Activated CD8-positive, alpha-beta T cell treated with anti-CD3 and anti-CD28 coated beads, Interleukin-2, amount 10 ng/mL, durations not matched to agents 7 days and 5 days (primary cell): ENCODE measurements at regions not wholly inside any gene's neighbourhood (a gene's known extent, or its start where the extent isn't known, plus 50 kb on each side); places are given as distances from the start of the nearest gene placed in this dataset.

Experiments used
- ATAC-seq: fragments of 150-1000 bp; cut with Tn5 transposase; one replicate; pipeline ENCODE4 v1.10.0; 2021; ENCODE audit warnings: moderate library complexity
- CTCF ChIA-PET: fragments of 350-600 bp; sonication (Branson Sonifier 250); formaldehyde crosslinking; loops from one replicate; lab custom pipeline; 2021; ENCODE audit warnings: antibody characterized with exemption; lab: Charles Lee
- POLR2A ChIA-PET: fragments of 350-600 bp; sonication (Branson Sonifier 250); formaldehyde crosslinking; loops from one replicate; lab custom pipeline; 2021; ENCODE audit warnings: antibody characterized with exemption; lab: Charles Lee
- DNase-seq: peaks from one replicate; pipeline ENCODE4 v3.0.0-alpha.2; 2020
- H3K27ac Mint-ChIP-seq: one replicate; pipeline ENCODE4 v1.8.0; 2021; ENCODE audit warnings: mild to moderate bottlenecking, mixed read lengths
- H3K27me3 Mint-ChIP-seq: one replicate; pipeline ENCODE4 v1.8.0; 2021; ENCODE audit warnings: low read depth, mixed read lengths
- H3K36me3 Mint-ChIP-seq: one replicate; pipeline ENCODE4 v1.8.0; 2021; ENCODE audit warnings: low read depth, mixed read lengths
- H3K4me1 Mint-ChIP-seq: one replicate; pipeline ENCODE4 v1.8.0; 2021; ENCODE audit warnings: low read depth, mixed read lengths
- H3K4me3 Mint-ChIP-seq: one replicate; pipeline ENCODE4 v1.8.0; 2021; ENCODE audit warnings: mild to moderate bottlenecking, mixed read lengths
- H3K9me3 Mint-ChIP-seq: one replicate; pipeline ENCODE4 v1.8.0; 2022; ENCODE audit warnings: mixed read lengths; ENCODE audit not compliant: insufficient read depth

GRCh38 chr5:102649731-102650130 is 105.4 kb upstream of the PAM start:
- Mint-ChIP-seq H3K4me3 (no peak overlapping the region), H3K9me3 (no peaks in the 10 kb centered on the region), H3K36me3 (no peaks in the 10 kb centered on the region), H3K4me1 (no peaks in the 10 kb centered on the region), H3K27me3 (peaks cover 9% of the 10 kb centered on the region), H3K27ac (no peak overlapping the region)
- ChIA-PET CTCF (interaction anchor here (1.4 kb wide), 1 partner anchor 32 kb away, joined by 4 read pairs; no protein-coding TSS in a partner anchor), POLR2A (no interaction called here)
- ATAC-seq (no peak), DNase-seq (no peak)

GRCh38 chr5:102651466-102651865 is 103.6 kb upstream of the PAM start:
- Mint-ChIP-seq H3K9me3 (no peaks in the 10 kb centered on the region), H3K27ac (no peak overlapping the region), H3K4me3 (no peak overlapping the region), H3K36me3 (no peaks in the 10 kb centered on the region), H3K27me3 (peaks cover 10% of the 10 kb centered on the region), H3K4me1 (no peaks in the 10 kb centered on the region)
- ATAC-seq (no peak), DNase-seq (no peak)
- POLR2A ChIA-PET: no interaction called here
- CTCF ChIA-PET: no interaction called here

- no peak for ATAC-seq
- Mint-ChIP-seq H3K4me3 (no peak overlapping the region), H3K27me3 (peaks cover 12% of the 10 kb centered on the region), H3K27ac (no peak overlapping the region), H3K4me1 (no peaks in the 10 kb centered on the region), H3K36me3 (no peaks in the 10 kb centered on the region), H3K9me3 (no peaks in the 10 kb centered on the region)
- POLR2A ChIA-PET: no interaction called here
- CTCF ChIA-PET: no interaction called here
- DNase-seq: no peak
These were observed 100.4 kb upstream of the PAM start for GRCh38 chr5:102654559-102655349.

GRCh38 chr5:102659151-102659550 is 96.0 kb upstream of the PAM start:
- CTCF ChIA-PET: no interaction called here

GRCh38 chr5:102660111-102660510 is 95.0 kb upstream of the PAM start:
- H3K9me3 Mint-ChIP-seq: no peaks in the 10 kb centered on the region
- CTCF ChIA-PET: no interaction called here
- H3K27ac Mint-ChIP-seq: no peak overlapping the region
- H3K36me3 Mint-ChIP-seq: no peaks in the 10 kb centered on the region
- H3K27me3 Mint-ChIP-seq: peaks cover 8% of the 10 kb centered on the region
- no peak for ATAC-seq
- H3K4me3 Mint-ChIP-seq: no peak overlapping the region
- POLR2A ChIA-PET: no interaction called here
- H3K4me1 Mint-ChIP-seq: no peaks in the 10 kb centered on the region
- no peak for DNase-seq

More at GRCh38 chr5:102659151-102659550, 96.0 kb upstream of the PAM start:
- Mint-ChIP-seq H3K36me3 (no peaks in the 10 kb centered on the region), H3K27me3 (peaks cover 8% of the 10 kb centered on the region), H3K4me1 (no peaks in the 10 kb centered on the region), H3K4me3 (no peak overlapping the region), H3K9me3 (no peaks in the 10 kb centered on the region), H3K27ac (no peak overlapping the region)
- ATAC-seq (no peak), DNase-seq (no peak)
- POLR2A ChIA-PET: no interaction called here

GRCh38 chr5:102663749-102664530 is 91.2 kb upstream of the PAM start:
- no peaks in the 10 kb centered on the region for H3K9me3 Mint-ChIP-seq
- CTCF ChIA-PET: no interaction called here
- ATAC-seq (no peak), DNase-seq (no peak)
- no peak overlapping the region for H3K27ac Mint-ChIP-seq
- POLR2A ChIA-PET: no interaction called here
- no peak overlapping the region for H3K4me3 Mint-ChIP-seq
- H3K27me3 Mint-ChIP-seq: peaks cover 6% of the 10 kb centered on the region
- H3K36me3 Mint-ChIP-seq: no peaks in the 10 kb centered on the region
- H3K4me1 Mint-ChIP-seq: no peaks in the 10 kb centered on the region

GRCh38 chr5:102664616-102665335 is 90.3 kb upstream of the PAM start:
- Mint-ChIP-seq H3K9me3 (no peaks in the 10 kb centered on the region), H3K27me3 (peaks cover 4% of the 10 kb centered on the region)
- CTCF ChIA-PET: no interaction called here

GRCh38 chr5:102666164-102666946 is 88.8 kb upstream of the PAM start:
- Mint-ChIP-seq H3K4me3 (no peak overlapping the region), H3K9me3 (no peaks in the 10 kb centered on the region), H3K36me3 (no peaks in the 10 kb centered on the region), H3K27me3 (peaks cover 4% of the 10 kb centered on the region), H3K4me1 (no peaks in the 10 kb centered on the region), H3K27ac (no peak overlapping the region)
- ChIA-PET POLR2A (no interaction called here), CTCF (no interaction called here)
- DNase-seq (no peak), ATAC-seq (no peak)

More at GRCh38 chr5:102664616-102665335, 90.3 kb upstream of the PAM start:
- H3K36me3 Mint-ChIP-seq: no peaks in the 10 kb centered on the region
- H3K27ac Mint-ChIP-seq: no peak overlapping the region
- ATAC-seq (no peak), DNase-seq (no peak)
- no peak overlapping the region for H3K4me3 Mint-ChIP-seq
- H3K4me1 Mint-ChIP-seq: no peaks in the 10 kb centered on the region
- POLR2A ChIA-PET: no interaction called here

GRCh38 chr5:102668220-102668932 is 86.7 kb upstream of the PAM start:
- Mint-ChIP-seq H3K4me1 (no peaks in the 10 kb centered on the region), H3K4me3 (no peak overlapping the region), H3K27ac (no peak overlapping the region), H3K27me3 (peaks cover 4% of the 10 kb centered on the region), H3K36me3 (no peaks in the 10 kb centered on the region), H3K9me3 (no peaks in the 10 kb centered on the region)
- DNase-seq (no peak), ATAC-seq (no peak)
- CTCF ChIA-PET: interaction anchor here (1.0 to 1.3 kb wide), 2 partner anchors 13 to 471 kb away, joined by 3 to 6 read pairs; no protein-coding TSS in a partner anchor
- POLR2A ChIA-PET: no interaction called here

GRCh38 chr5:102670224-102670836 is 84.8 kb upstream of the PAM start:
- no peaks in the 10 kb centered on the region for H3K36me3 Mint-ChIP-seq
- DNase-seq (no peak), ATAC-seq (no peak)
- no peaks in the 10 kb centered on the region for H3K9me3 Mint-ChIP-seq
- no peak overlapping the region for H3K27ac Mint-ChIP-seq
- ChIA-PET CTCF (no interaction called here), POLR2A (no interaction called here)
- peaks cover 4% of the 10 kb centered on the region for H3K27me3 Mint-ChIP-seq
- H3K4me1 Mint-ChIP-seq: no peaks in the 10 kb centered on the region
- no peak overlapping the region for H3K4me3 Mint-ChIP-seq
